GM12878 (cell line): ENCODE measurements at regions not wholly inside any gene's neighbourhood (a gene's known extent, or its start where the extent isn't known, plus 50 kb on each side); places are given as distances from the start of the nearest gene placed in this dataset.
A peak's percentile ranks its signal among the peaks of the same experiment; 100 is the strongest.

Source experiments
- ATAC-seq: fragments of 200-7000 bp; cut with Tn5 transposase; 3 replicates; pipeline ENCODE4 v1.9.1; 2020; ENCODE audit warnings: mild to moderate bottlenecking, moderate library complexity
- BruUV-seq: library from RNA; stranded (reverse); fragments of 400-500 nt; replicated peaks from 2 replicates; lab custom pipeline; 2021; lab: Mats Ljungman, UMichigan
- CTCF ChIA-PET: fragments of 300-600 bp; sonication (Branson Sonifier 250); formaldehyde crosslinking; extraction: SDS; loops from one replicate; lab custom pipeline; 2021; ENCODE audit warnings: inconsistent platforms; lab: Yijun Ruan, JAX
- POLR2A ChIA-PET: fragments of 350-600 bp; formaldehyde crosslinking; extraction: SDS; loops from one replicate; lab custom pipeline; 2021; ENCODE audit warnings: inconsistent platforms; lab: Charles Lee
- RAD21 ChIA-PET: fragments of 300-600 bp; sonication (Branson Sonifier 250); formaldehyde crosslinking; loops from one replicate; lab custom pipeline; 2023; ENCODE audit warnings: antibody characterized with exemption; ENCODE audit not compliant: unreplicated experiment; lab: Charles Lee
- SMC1A ChIA-PET: fragments of 300-600 bp; sonication (Branson Sonifier 250); formaldehyde crosslinking; loops from one replicate; lab custom pipeline; 2023; ENCODE audit not compliant: unreplicated experiment, uncharacterized antibody; lab: Charles Lee
- DNase-seq: peaks from one replicate; pipeline ENCODE4 v3.0.0-alpha.2; 2011; ENCODE audit warnings: low read depth, low spot score
- FAIRE-seq: peaks from 3 replicates; lab custom pipeline; 2011; peaks lifted over from hg19 to GRCh38; lab: Jason Lieb, UNC
- H2AFZ ChIP-seq: 2 replicates; pipeline ENCODE4 v1.6.0; 2011; ENCODE audit warnings: low read depth, low read length, control low read depth; ENCODE audit not compliant: control insufficient read depth
- H3K27ac ChIP-seq: 2 replicates; pipeline ENCODE4 v1.5.1; 2011; ENCODE audit warnings: control low read depth; ENCODE audit not compliant: control insufficient read depth, insufficient read depth
- H3K27me3 ChIP-seq, 2 experiments: replicated peaks in 1 of 2; 2 replicates each; pipeline versions ENCODE4 v1.6.0 to v1.6.1; 2011; ENCODE audit warnings: low read length in 1 of 2; ENCODE audit not compliant: control insufficient read depth in 2 of 2, insufficient read depth in 2 of 2
- H3K36me3 ChIP-seq, 2 experiments: 2 replicates each; pipeline ENCODE4 v1.5.1; 2011; ENCODE audit warnings: low read length in 1 of 2; ENCODE audit not compliant: control insufficient read depth in 2 of 2, insufficient read depth in 2 of 2
- H3K4me1 ChIP-seq: 2 replicates; pipeline ENCODE4 v1.6.1; 2011; ENCODE audit warnings: mild to moderate bottlenecking, low read length, moderate library complexity, mixed read lengths; ENCODE audit not compliant: control insufficient read depth, insufficient read depth
- H3K4me2 ChIP-seq: 2 replicates; pipeline ENCODE4 v1.6.0; 2011; ENCODE audit warnings: control low read depth; ENCODE audit not compliant: control insufficient read depth, insufficient read depth
- H3K4me3 ChIP-seq: fragments of 200-600 bp; sonication (generic); 2 replicates; pipeline ENCODE4 v1.5.1; 2016
- H3K79me2 ChIP-seq: 2 replicates; pipeline ENCODE4 v1.6.0; 2011; ENCODE audit warnings: low read length; ENCODE audit not compliant: control insufficient read depth, insufficient read depth
- H3K9ac ChIP-seq: 2 replicates; pipeline ENCODE4 v1.8.0; 2011; ENCODE audit warnings: low read length, control low read depth, mixed read lengths; ENCODE audit not compliant: control insufficient read depth, insufficient read depth
- H3K9me3 ChIP-seq: replicated peaks from 3 replicates; pipeline ENCODE4 v1.5.1; 2011; ENCODE audit warnings: mild to moderate bottlenecking, low read length; ENCODE audit not compliant: control insufficient read depth, insufficient read depth
- H4K20me1 ChIP-seq: 2 replicates; pipeline ENCODE4 v1.6.0; 2011; ENCODE audit not compliant: control insufficient read depth, insufficient read depth
- ASH2L ChIP-seq: fragments of 300-600, 200-600 bp; sonication (generic); IDR thresholded peaks from 2 replicates; pipeline ENCODE4 v1.6.1; 2017; ENCODE audit warnings: low read depth, mild to moderate bottlenecking, borderline replicate concordance
- CBFB ChIP-seq: IDR thresholded peaks from 2 replicates; pipeline ENCODE4 v1.6.1; 2016; ENCODE audit warnings: antibody characterized with exemption, low read depth
- FOXM1 ChIP-seq: IDR thresholded peaks from 2 replicates; pipeline ENCODE4 v1.6.1; 2012; ENCODE audit warnings: low read depth, mild to moderate bottlenecking, inconsistent platforms, low read length, moderate library complexity
- GABPA ChIP-seq: IDR thresholded peaks from 2 replicates; pipeline ENCODE4 v1.6.1; 2014; ENCODE audit warnings: antibody characterized with exemption, low read depth, mild to moderate bottlenecking, inconsistent platforms
- IKZF1 ChIP-seq: fragments of 450-650 bp; conservative IDR thresholded peaks from 2 replicates; pipeline ENCODE4 v1.6.1; 2017; ENCODE audit warnings: antibody characterized with exemption, mild to moderate bottlenecking
- IKZF2 ChIP-seq, 2 experiments: fragments of 450-650 bp; IDR thresholded peaks; 2 replicates each; pipeline ENCODE4 v1.6.1; 2017; ENCODE audit warnings: mild to moderate bottlenecking in 2 of 2, moderate library complexity in 2 of 2
- MEF2B ChIP-seq: fragments of 450-650 bp; IDR thresholded peaks from 2 replicates; pipeline ENCODE4 v1.6.1; 2018; ENCODE audit warnings: mild to moderate bottlenecking, moderate library complexity; ENCODE audit not compliant: partially characterized antibody, poor library complexity, severe bottlenecking
- MTA2 ChIP-seq: fragments of 450-650 bp; IDR thresholded peaks from 2 replicates; pipeline ENCODE4 v1.6.1; 2016; ENCODE audit warnings: low read depth, mild to moderate bottlenecking, moderate library complexity
- NFIC ChIP-seq: IDR thresholded peaks from 2 replicates; pipeline ENCODE4 v1.6.1; 2012; ENCODE audit warnings: low read depth, mild to moderate bottlenecking, inconsistent platforms, low read length, moderate library complexity
- PAX8 ChIP-seq: fragments of 450-650 bp; IDR thresholded peaks from 2 replicates; pipeline ENCODE4 v1.6.1; 2017; ENCODE audit warnings: mild to moderate bottlenecking, moderate library complexity
- POLR2AphosphoS5 ChIP-seq: IDR thresholded peaks from 2 replicates; pipeline ENCODE4 v1.6.1; 2011; ENCODE audit warnings: mild to moderate bottlenecking, low read length, inconsistent platforms
- RELA ChIP-seq: fragments of 450-650 bp; IDR thresholded peaks from 2 replicates; pipeline ENCODE4 v1.8.0; 2014; ENCODE audit warnings: borderline replicate concordance; ENCODE audit not compliant: partially characterized antibody
- ZBED1 ChIP-seq: IDR thresholded peaks from 2 replicates; pipeline ENCODE4 v1.6.1; 2016; ENCODE audit warnings: borderline replicate concordance
- WGBS: methylation state at CpG from one replicate; pipeline ENCODE4 v1.1.6; 2016; ENCODE audit warnings: low lambda C conversion rate; ENCODE audit not compliant: insufficient replicate concordance, insufficient coverage; ENCODE audit errors: missing lambda C conversion rate; 5-methylcytosine and 5-hydroxymethylcytosine counted together
- in situ Hi-C: fragments of 300-500 bp; cut with MboI; formaldehyde crosslinking; loops from 9 replicates; pipeline ENCODE4 v1.14.3; 2018; ENCODE audit warnings: mixed read lengths
- intact Hi-C: fragments of 100-400 bp; cut with micrococcal nuclease; formaldehyde crosslinking; loops from one replicate; pipeline ENCODE4 v1.14.2; 2022; ENCODE audit not compliant: unreplicated experiment
- TF ChIP-seq, protein P1 (sequence below): fragments of 450-650 bp; IDR thresholded peaks from 2 replicates; pipeline ENCODE4 v1.6.1; 2018; ENCODE audit warnings: mild to moderate bottlenecking, low read depth, moderate library complexity; ENCODE audit not compliant: partially characterized antibody
- TF ChIP-seq, protein P2 (sequence below): fragments of 450-650 bp; IDR thresholded peaks from 2 replicates; pipeline ENCODE4 v1.6.1; 2017; ENCODE audit warnings: mild to moderate bottlenecking, low read depth, inconsistent platforms; ENCODE audit not compliant: poor library complexity, severe bottlenecking
- TF ChIP-seq, protein P3 (sequence below): fragments of 150-350 bp; IDR thresholded peaks from 2 replicates; pipeline ENCODE4 v1.6.1; 2016; ENCODE audit warnings: low read depth, low read length

DNA sequence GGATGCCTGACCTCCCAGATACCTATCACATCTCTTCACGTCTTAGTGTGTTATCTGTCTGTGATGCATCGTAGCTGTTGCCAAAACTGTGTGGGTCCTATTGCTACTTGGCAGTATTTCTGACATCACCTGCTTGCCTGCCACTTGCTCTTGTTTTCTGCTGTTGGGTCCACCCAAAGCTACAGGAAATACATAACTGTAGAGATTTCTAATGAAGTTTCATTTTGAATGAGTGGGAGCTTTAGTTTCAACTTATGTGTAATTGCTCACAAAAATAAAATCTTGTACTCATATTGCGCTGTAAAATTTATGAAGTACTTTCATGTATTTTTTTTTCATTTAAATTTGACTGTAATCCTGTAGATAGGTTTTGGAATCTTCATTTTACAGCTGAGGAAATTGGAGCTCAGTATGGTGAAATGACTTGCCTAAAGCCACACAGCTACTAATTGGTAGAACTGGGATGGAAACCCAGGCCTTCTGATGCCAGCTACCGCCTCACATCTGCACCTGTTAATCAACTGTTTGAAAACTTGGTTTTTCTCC is 113.6 kb upstream of the MAN1A1 start:
- intact Hi-C loops (loop anchor here (1.0 to 5.0 kb wide), 4 partner anchors 14 to 316 kb away; no protein-coding TSS in a partner anchor), in situ Hi-C loops (no loop called here)
- peak; percentile 82 for FAIRE-seq
- Histone ChIP-seq H3K9ac (no peak overlapping the region; the same call in 1 of the 2 replicates), H3K4me1 (peaks cover 44% of the 10 kb centered on the region), H3K4me3 (0 out of 2 replicates have a peak overlapping the region, but pooled peaks have one; percentile 11), H3K79me2 (no peaks in the 10 kb centered on the region), H2AFZ (peak overlapping the region; percentile 37), H3K4me2 (peak overlapping the region; percentile 61), H3K36me3 (no peaks in the 10 kb centered on the region), H3K27me3 (no peaks in the 10 kb centered on the region), H3K9me3 (peaks cover 13% of the 10 kb centered on the region), H3K27ac (peak overlapping the region; percentile 77), H4K20me1 (no peaks in the 10 kb centered on the region)
- CTCF ChIA-PET, result interaction anchor here (0.7 to 2.8 kb wide), 10 partner anchors 8 to 334 kb away, joined by 3 to 18 read pairs (median 4); no protein-coding TSS in a partner anchor
- 0% methylated on average over 4 of the region's 4 CpGs for WGBS
- peak; percentile 89 for ATAC-seq
- POLR2A ChIA-PET, result interaction anchor here (0.5 to 1.7 kb wide), 7 partner anchors 10 to 1785 kb away, joined by 3 to 6 read pairs (median 4); no protein-coding TSS in a partner anchor
- DNase-seq, result peak; percentile 75
- SMC1A ChIA-PET, result interaction anchor here (0.7 to 8.4 kb wide), 22 partner anchors 10 to 253 kb away, joined by 3 to 109 read pairs (median 3); no protein-coding TSS in a partner anchor
- BruUV-seq, result no TSS peak
- RAD21 ChIA-PET, result interaction anchor here (0.8 to 2.6 kb wide), 26 partner anchors 10 to 572 kb away, joined by 3 to 26 read pairs (median 5); no protein-coding TSS in a partner anchor
- no peak for TF ChIP-seq POLR2AphosphoS5
- TF ChIP-seq ASH2L, result no peak
- peak; percentile 41 for TF ChIP-seq MEF2B
- TF ChIP-seq IKZF1, result 0 out of 2 replicates have a peak, but pooled peaks have one; percentile 70
- TF ChIP-seq, protein P1, sequence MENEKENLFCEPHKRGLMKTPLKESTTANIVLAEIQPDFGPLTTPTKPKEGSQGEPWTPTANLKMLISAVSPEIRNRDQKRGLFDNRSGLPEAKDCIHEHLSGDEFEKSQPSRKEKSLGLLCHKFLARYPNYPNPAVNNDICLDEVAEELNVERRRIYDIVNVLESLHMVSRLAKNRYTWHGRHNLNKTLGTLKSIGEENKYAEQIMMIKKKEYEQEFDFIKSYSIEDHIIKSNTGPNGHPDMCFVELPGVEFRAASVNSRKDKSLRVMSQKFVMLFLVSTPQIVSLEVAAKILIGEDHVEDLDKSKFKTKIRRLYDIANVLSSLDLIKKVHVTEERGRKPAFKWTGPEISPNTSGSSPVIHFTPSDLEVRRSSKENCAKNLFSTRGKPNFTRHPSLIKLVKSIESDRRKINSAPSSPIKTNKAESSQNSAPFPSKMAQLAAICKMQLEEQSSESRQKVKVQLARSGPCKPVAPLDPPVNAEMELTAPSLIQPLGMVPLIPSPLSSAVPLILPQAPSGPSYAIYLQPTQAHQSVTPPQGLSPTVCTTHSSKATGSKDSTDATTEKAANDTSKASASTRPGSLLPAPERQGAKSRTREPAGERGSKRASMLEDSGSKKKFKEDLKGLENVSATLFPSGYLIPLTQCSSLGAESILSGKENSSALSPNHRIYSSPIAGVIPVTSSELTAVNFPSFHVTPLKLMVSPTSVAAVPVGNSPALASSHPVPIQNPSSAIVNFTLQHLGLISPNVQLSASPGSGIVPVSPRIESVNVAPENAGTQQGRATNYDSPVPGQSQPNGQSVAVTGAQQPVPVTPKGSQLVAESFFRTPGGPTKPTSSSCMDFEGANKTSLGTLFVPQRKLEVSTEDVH, result peak; percentile 42
- no peak for TF ChIP-seq RELA
- peak; percentile 53; the same call in 1 of the 2 replicates for TF ChIP-seq GABPA
- peak; percentile 93 for TF ChIP-seq MTA2
- TF ChIP-seq ZBED1, result no peak
- peak; percentile 92 for TF ChIP-seq NFIC
- TF ChIP-seq, protein P2, sequence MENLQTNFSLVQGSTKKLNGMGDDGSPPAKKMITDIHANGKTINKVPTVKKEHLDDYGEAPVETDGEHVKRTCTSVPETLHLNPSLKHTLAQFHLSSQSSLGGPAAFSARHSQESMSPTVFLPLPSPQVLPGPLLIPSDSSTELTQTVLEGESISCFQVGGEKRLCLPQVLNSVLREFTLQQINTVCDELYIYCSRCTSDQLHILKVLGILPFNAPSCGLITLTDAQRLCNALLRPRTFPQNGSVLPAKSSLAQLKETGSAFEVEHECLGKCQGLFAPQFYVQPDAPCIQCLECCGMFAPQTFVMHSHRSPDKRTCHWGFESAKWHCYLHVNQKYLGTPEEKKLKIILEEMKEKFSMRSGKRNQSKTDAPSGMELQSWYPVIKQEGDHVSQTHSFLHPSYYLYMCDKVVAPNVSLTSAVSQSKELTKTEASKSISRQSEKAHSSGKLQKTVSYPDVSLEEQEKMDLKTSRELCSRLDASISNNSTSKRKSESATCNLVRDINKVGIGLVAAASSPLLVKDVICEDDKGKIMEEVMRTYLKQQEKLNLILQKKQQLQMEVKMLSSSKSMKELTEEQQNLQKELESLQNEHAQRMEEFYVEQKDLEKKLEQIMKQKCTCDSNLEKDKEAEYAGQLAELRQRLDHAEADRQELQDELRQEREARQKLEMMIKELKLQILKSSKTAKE, result peak; percentile 70
- TF ChIP-seq, protein P3, sequence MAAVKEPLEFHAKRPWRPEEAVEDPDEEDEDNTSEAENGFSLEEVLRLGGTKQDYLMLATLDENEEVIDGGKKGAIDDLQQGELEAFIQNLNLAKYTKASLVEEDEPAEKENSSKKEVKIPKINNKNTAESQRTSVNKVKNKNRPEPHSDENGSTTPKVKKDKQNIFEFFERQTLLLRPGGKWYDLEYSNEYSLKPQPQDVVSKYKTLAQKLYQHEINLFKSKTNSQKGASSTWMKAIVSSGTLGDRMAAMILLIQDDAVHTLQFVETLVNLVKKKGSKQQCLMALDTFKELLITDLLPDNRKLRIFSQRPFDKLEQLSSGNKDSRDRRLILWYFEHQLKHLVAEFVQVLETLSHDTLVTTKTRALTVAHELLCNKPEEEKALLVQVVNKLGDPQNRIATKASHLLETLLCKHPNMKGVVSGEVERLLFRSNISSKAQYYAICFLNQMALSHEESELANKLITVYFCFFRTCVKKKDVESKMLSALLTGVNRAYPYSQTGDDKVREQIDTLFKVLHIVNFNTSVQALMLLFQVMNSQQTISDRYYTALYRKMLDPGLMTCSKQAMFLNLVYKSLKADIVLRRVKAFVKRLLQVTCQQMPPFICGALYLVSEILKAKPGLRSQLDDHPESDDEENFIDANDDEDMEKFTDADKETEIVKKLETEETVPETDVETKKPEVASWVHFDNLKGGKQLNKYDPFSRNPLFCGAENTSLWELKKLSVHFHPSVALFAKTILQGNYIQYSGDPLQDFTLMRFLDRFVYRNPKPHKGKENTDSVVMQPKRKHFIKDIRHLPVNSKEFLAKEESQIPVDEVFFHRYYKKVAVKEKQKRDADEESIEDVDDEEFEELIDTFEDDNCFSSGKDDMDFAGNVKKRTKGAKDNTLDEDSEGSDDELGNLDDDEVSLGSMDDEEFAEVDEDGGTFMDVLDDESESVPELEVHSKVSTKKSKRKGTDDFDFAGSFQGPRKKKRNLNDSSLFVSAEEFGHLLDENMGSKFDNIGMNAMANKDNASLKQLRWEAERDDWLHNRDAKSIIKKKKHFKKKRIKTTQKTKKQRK, result no peak
- TF ChIP-seq PAX8, result no peak
- TF ChIP-seq FOXM1, result peak; percentile 86; the same call in 1 of the 2 replicates
- no peak for TF ChIP-seq CBFB
- TF ChIP-seq IKZF2 (IDR thresholded peaks at IDR 0.05), result peak; percentile 83; a peak in 3 of 4 replicates
